Fibroblast of lung (primary cell): ENCODE measurements at regions not wholly inside any gene's neighbourhood (a gene's known extent, or its start where the extent isn't known, plus 50 kb on each side); places are given as distances from the start of the nearest gene placed in this dataset.

Source experiments
- DNase-seq, 2 donors: peaks; one replicate each; pipeline versions ENCODE4 v3.0.0 to v3.0.0-alpha.2; 2010; ENCODE audit warnings: low read depth in 2 of 2
- H2AFZ ChIP-seq: 2 replicates; pipeline ENCODE4 v1.5.1; 2012; ENCODE audit warnings: low read length, control low read depth, inconsistent platforms
- H3K27ac ChIP-seq: 2 replicates; pipeline ENCODE4 v1.5.1; 2011; ENCODE audit warnings: low read length, control low read depth; ENCODE audit not compliant: insufficient read depth
- H3K27me3 ChIP-seq: 2 replicates; pipeline ENCODE4 v1.5.1; 2011; ENCODE audit warnings: mild to moderate bottlenecking, low read length; ENCODE audit not compliant: control insufficient read depth, insufficient read depth
- H3K36me3 ChIP-seq: 2 replicates; pipeline ENCODE4 v1.5.1; 2011; ENCODE audit warnings: low read length; ENCODE audit not compliant: control insufficient read depth, insufficient read depth
- H3K4me1 ChIP-seq: 2 replicates; pipeline ENCODE4 v1.5.1; 2011; ENCODE audit warnings: low read length; ENCODE audit not compliant: control insufficient read depth, insufficient read depth; ENCODE audit errors: extremely low read depth
- H3K4me2 ChIP-seq: 2 replicates; pipeline ENCODE4 v1.5.1; 2011; ENCODE audit warnings: low read length, control low read depth; ENCODE audit not compliant: insufficient read depth; ENCODE audit errors: extremely low read depth
- H3K4me3 ChIP-seq, 4 experiments: fragments of 200-600 bp in 1 of 4; sonication (generic) in 1 of 4; replicated peaks in 1 of 4; 2 replicates each; pipeline ENCODE4 v1.5.1; 2011 to 2016; ENCODE audit warnings: low read length in 4 of 4, low read depth in 3 of 4, mild to moderate bottlenecking in 3 of 4, control low read depth in 2 of 4, inconsistent platforms in 1 of 4, mixed read lengths in 1 of 4; ENCODE audit not compliant: insufficient read depth in 1 of 4; ENCODE audit errors: control extremely low read depth in 1 of 4
- H3K79me2 ChIP-seq: 2 replicates; pipeline ENCODE4 v1.5.1; 2012; ENCODE audit warnings: mild to moderate bottlenecking, low read length, inconsistent platforms; ENCODE audit not compliant: control insufficient read depth, insufficient read depth
- H3K9ac ChIP-seq: 2 replicates; pipeline ENCODE4 v1.5.1; 2011; ENCODE audit warnings: mild to moderate bottlenecking, low read length, control low read depth; ENCODE audit not compliant: insufficient read depth
- H3K9me3 ChIP-seq: 2 replicates; pipeline ENCODE4 v1.5.1; 2012; ENCODE audit warnings: low read depth, low read length; ENCODE audit not compliant: control insufficient read depth, insufficient read depth
- H4K20me1 ChIP-seq: 2 replicates; pipeline ENCODE4 v1.5.1; 2011; ENCODE audit warnings: low read length; ENCODE audit not compliant: control insufficient read depth, insufficient read depth; ENCODE audit errors: extremely low read depth
- EZH2 ChIP-seq: IDR thresholded peaks from 2 replicates; pipeline ENCODE4 v1.5.1; 2012; ENCODE audit warnings: low read length, control low read depth, mild to moderate bottlenecking; ENCODE audit errors: missing control alignments
- TF ChIP-seq, protein P1 (sequence below), 2 donors: IDR thresholded peaks in 1 of 2; conservative IDR thresholded peaks in 1 of 2; 1 replicate in 1 of 2; 2 replicates in 1 of 2; pipeline ENCODE4 v1.5.1; 2011 to 2012; ENCODE audit warnings: low read length in 2 of 2, control low read depth in 1 of 2, inconsistent platforms in 1 of 2, low read depth in 1 of 2, mild to moderate bottlenecking in 1 of 2

DNA sequence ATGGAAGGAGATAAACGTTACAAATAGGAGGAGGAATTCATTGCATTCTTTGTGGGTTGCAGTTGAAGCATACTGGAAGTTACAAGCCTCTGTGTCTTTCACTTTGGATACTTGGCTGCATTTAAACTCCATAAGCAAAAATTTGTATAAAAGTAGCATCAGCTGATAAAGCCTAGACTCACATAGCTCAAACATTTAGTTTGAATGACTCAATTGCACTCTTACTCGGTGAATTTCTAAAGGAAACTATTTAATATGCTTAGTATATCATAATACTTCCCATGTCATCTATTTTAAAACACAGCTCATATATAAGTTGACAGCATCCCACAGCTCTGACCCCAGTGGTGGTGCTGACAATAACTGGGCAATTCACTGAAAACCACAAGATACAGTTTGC lies 596.6 kb upstream of the ZNF608 start:
- Histone ChIP-seq H3K4me3 (no peak overlapping the region), H3K79me2 (no peaks in the 10 kb centered on the region), H3K4me2 (peak overlapping the region; percentile 3), H3K9ac (no peak overlapping the region), H3K27ac (no peak overlapping the region), H3K27me3 (no peaks in the 10 kb centered on the region), H2AFZ (no peak overlapping the region), H3K9me3 (no peaks in the 10 kb centered on the region), H4K20me1 (no peaks in the 10 kb centered on the region), H3K4me1 (peaks cover 2% of the 10 kb centered on the region), H3K36me3 (no peaks in the 10 kb centered on the region)
- peak; percentile 73 to 93 for DNase-seq
- TF ChIP-seq EZH2: no peak
- TF ChIP-seq, protein P1, sequence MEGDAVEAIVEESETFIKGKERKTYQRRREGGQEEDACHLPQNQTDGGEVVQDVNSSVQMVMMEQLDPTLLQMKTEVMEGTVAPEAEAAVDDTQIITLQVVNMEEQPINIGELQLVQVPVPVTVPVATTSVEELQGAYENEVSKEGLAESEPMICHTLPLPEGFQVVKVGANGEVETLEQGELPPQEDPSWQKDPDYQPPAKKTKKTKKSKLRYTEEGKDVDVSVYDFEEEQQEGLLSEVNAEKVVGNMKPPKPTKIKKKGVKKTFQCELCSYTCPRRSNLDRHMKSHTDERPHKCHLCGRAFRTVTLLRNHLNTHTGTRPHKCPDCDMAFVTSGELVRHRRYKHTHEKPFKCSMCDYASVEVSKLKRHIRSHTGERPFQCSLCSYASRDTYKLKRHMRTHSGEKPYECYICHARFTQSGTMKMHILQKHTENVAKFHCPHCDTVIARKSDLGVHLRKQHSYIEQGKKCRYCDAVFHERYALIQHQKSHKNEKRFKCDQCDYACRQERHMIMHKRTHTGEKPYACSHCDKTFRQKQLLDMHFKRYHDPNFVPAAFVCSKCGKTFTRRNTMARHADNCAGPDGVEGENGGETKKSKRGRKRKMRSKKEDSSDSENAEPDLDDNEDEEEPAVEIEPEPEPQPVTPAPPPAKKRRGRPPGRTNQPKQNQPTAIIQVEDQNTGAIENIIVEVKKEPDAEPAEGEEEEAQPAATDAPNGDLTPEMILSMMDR (conservative IDR thresholded peaks at IDR 0.05 in 1 of 2, IDR thresholded peaks at IDR 0.05 in 1 of 2; ENCODE audit: low read depth in 1 of 2, low read length in 2 of 2): no peak

DNA sequence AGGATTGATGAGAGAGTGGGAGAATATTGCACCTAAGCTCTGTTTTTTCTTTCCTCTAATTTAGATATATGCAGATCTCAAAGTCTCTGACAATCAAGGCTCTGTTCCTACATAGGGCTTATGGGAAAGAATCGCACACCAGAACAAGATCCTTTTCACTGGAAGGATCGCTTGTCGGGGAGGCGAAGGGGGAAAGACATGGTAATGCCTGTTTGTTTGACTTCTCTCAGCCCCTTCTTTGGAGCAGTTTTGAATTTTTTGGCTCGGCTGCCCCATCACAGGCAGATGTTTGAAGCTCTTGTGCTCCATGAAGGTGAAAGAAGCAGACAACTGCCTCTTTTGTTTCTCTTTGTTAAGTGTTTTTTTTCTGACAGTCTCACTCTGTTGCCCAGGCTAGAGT lies 599.9 kb upstream of the ZNF608 start:
- Histone ChIP-seq H3K27me3 (no peaks in the 10 kb centered on the region), H2AFZ (no peak overlapping the region), H3K4me2 (no peak overlapping the region), H3K27ac (no peak overlapping the region), H3K9ac (no peak overlapping the region), H3K4me3 (no peak overlapping the region), H3K9me3 (no peaks in the 10 kb centered on the region), H3K36me3 (no peaks in the 10 kb centered on the region), H4K20me1 (no peaks in the 10 kb centered on the region), H3K4me1 (peaks cover 5% of the 10 kb centered on the region), H3K79me2 (no peaks in the 10 kb centered on the region)
- no peak for DNase-seq
- no peak for TF ChIP-seq EZH2
- TF ChIP-seq, protein P1 (conservative IDR thresholded peaks at IDR 0.05 in 1 of 2, IDR thresholded peaks at IDR 0.05 in 1 of 2; ENCODE audit: low read depth in 1 of 2, low read length in 2 of 2): no peak

DNA sequence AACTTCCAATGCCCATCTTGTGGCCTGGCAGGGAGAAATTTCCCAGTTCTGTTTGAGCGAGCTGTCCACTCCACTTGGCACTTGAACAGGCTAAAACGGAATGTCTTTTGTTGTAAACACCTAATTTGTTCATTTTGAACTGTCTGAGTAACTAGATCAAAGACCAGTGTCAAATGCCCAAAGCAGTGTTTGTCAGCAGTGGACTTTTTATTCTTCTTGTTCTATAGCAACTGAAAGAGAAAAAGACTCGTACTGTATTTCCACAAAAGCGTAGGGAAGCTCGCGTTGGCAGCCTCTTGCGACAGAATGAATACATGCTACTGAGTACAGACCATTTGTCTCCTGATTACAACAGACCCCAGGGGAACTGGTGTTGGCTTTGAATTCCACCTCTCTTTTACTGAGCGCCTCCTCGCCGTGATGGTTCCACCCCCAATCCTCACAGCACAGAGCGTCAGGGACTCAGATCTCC lies 601.8 kb upstream of the ZNF608 start:
- Histone ChIP-seq H4K20me1 (no peaks in the 10 kb centered on the region), H2AFZ (peak overlapping the region; percentile 2), H3K4me2 (peak overlapping the region; percentile 20), H3K9ac (no peak overlapping the region), H3K27ac (no peak overlapping the region), H3K4me1 (peaks cover 3% of the 10 kb centered on the region), H3K79me2 (no peaks in the 10 kb centered on the region), H3K36me3 (no peaks in the 10 kb centered on the region), H3K4me3 (peak overlapping the region in 2 of 4 experiments; percentile 3 to 31), H3K27me3 (no peaks in the 10 kb centered on the region), H3K9me3 (no peaks in the 10 kb centered on the region)
- peak; percentile 33 to 83 for DNase-seq
- TF ChIP-seq EZH2: no peak
- TF ChIP-seq, protein P1 (conservative IDR thresholded peaks at IDR 0.05 in 1 of 2, IDR thresholded peaks at IDR 0.05 in 1 of 2; ENCODE audit: low read depth in 1 of 2, low read length in 2 of 2): no peak
